Brain microvascular endothelial cell (primary cell): ENCODE measurements at regions not wholly inside any gene's neighbourhood (a gene's known extent, or its start where the extent isn't known, plus 50 kb on each side); places are given as distances from the start of the nearest gene placed in this dataset.
A peak's percentile ranks its signal among the peaks of the same experiment; 100 is the strongest.
"Not testable (repeated sequence)": the region's sequence is repeated elsewhere in the genome, so short reads cannot be mapped to it uniquely, and the experiment has no call there.

Experiments
- DNase-seq: peaks from one replicate; pipeline ENCODE4 v3.0.0-alpha.2; 2020
- H3K27ac ChIP-seq: fragments of 250-450 bp; sonication (Bioruptor Pico); 2 replicates; pipeline ENCODE4 v1.5.1; 2020; ENCODE audit warnings: mild to moderate bottlenecking, moderate library complexity
- H3K27me3 ChIP-seq: fragments of 250-450 bp; sonication (Bioruptor Pico); replicated peaks from 2 replicates; pipeline ENCODE4 v1.5.1; 2020; ENCODE audit warnings: mild to moderate bottlenecking
- H3K36me3 ChIP-seq: fragments of 250-450 bp; sonication (Bioruptor Pico); replicated peaks from 2 replicates; pipeline ENCODE4 v1.5.1; 2020; ENCODE audit warnings: mild to moderate bottlenecking
- H3K4me3 ChIP-seq: 2 replicates; pipeline ENCODE4 v1.5.1; 2011; ENCODE audit warnings: low read depth, mild to moderate bottlenecking, control low read depth, low read length, moderate library complexity
- in situ Hi-C: cut with HindIII; loops from 2 replicates; pipeline ENCODE4 v1.10.0; 2017; ENCODE audit warnings: low sequenced_read_pairs, low pct_ligation_motif_present
- TF ChIP-seq, protein P1 (sequence below): IDR thresholded peaks from 2 replicates; pipeline ENCODE4 v1.5.1; 2011; ENCODE audit warnings: low read depth, mild to moderate bottlenecking, moderate library complexity, low read length, control low read depth, inconsistent platforms; ENCODE audit errors: missing control alignments

DNA sequence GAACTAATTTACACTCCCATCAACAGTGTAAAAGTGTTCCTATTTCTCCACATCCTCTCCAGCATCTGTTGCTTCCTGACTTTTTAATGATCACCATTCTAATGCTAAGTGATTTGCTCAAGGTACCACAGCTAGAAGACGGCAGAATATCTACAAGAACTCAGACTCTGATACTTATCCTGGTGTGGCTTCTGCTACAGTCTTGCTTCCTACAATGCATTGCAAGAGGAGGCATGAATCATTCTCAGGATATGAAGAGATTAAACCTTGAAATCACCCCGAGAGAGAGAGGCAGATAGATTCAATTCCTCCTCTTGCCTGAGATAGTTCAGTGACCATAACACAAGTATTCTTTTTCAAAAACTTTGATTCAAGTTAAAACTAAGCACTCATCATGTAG is 306.4 kb downstream of the TBC1D4 start:
- Histone ChIP-seq H3K4me3 (no peak overlapping the region), H3K27ac (peak overlapping the region; percentile 14), H3K36me3 (no peaks in the 10 kb centered on the region), H3K27me3 (no peaks in the 10 kb centered on the region)
- peak; percentile 65 for DNase-seq
- in situ Hi-C loops, result no loop called here
- TF ChIP-seq, protein P1, sequence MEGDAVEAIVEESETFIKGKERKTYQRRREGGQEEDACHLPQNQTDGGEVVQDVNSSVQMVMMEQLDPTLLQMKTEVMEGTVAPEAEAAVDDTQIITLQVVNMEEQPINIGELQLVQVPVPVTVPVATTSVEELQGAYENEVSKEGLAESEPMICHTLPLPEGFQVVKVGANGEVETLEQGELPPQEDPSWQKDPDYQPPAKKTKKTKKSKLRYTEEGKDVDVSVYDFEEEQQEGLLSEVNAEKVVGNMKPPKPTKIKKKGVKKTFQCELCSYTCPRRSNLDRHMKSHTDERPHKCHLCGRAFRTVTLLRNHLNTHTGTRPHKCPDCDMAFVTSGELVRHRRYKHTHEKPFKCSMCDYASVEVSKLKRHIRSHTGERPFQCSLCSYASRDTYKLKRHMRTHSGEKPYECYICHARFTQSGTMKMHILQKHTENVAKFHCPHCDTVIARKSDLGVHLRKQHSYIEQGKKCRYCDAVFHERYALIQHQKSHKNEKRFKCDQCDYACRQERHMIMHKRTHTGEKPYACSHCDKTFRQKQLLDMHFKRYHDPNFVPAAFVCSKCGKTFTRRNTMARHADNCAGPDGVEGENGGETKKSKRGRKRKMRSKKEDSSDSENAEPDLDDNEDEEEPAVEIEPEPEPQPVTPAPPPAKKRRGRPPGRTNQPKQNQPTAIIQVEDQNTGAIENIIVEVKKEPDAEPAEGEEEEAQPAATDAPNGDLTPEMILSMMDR, result no peak

DNA sequence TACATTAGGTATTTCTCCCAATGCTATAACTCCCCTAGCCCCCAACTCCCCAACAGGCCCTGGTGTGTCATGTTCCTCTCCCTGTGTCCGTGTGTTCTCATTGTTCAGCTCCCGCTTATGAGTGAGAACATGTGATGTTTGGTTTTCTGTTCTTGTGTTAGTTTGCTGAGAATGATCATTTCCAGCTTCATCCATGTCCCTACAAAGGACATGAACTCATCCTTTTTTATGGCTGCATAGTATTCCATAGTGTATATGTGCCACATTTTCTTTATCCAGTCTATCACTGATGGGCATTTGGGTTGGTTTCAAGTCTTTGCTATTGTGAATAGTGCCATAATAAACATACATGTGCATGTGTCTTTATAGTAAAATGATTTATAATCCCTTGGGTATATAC is 306.9 kb downstream of the TBC1D4 start:
- H3K4me3 ChIP-seq, DNase-seq, H3K36me3 ChIP-seq, in situ Hi-C loops, H3K27me3 ChIP-seq: not testable (repeated sequence)
- peak overlapping the region; percentile 75 for H3K27ac ChIP-seq

DNA sequence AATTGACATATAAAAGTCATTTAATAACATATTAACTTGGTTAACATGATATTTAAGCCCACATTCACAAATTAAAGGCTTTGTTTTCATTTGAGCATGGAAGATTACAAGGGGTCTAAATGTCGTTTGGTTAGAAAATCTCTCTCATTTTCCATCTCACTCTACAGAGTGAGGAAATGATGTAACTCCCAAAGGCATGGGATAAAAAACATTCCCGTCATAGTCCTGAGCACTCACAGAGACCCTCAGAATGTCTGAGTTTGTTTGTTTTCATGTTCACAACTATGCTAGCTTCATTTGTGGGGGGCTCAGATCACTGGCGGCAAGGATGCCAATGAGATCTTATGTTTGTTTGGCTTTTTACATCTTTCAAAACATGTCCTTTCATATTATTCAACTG is 307.5 kb downstream of the TBC1D4 start:
- peak overlapping the region; percentile 75 for H3K27ac ChIP-seq
- no peak for DNase-seq
- H3K36me3 ChIP-seq, result no peaks in the 10 kb centered on the region
- TF ChIP-seq, protein P1, result no peak
- no peak overlapping the region for H3K4me3 ChIP-seq
- H3K27me3 ChIP-seq, result no peaks in the 10 kb centered on the region
- in situ Hi-C loops, result no loop called here

DNA sequence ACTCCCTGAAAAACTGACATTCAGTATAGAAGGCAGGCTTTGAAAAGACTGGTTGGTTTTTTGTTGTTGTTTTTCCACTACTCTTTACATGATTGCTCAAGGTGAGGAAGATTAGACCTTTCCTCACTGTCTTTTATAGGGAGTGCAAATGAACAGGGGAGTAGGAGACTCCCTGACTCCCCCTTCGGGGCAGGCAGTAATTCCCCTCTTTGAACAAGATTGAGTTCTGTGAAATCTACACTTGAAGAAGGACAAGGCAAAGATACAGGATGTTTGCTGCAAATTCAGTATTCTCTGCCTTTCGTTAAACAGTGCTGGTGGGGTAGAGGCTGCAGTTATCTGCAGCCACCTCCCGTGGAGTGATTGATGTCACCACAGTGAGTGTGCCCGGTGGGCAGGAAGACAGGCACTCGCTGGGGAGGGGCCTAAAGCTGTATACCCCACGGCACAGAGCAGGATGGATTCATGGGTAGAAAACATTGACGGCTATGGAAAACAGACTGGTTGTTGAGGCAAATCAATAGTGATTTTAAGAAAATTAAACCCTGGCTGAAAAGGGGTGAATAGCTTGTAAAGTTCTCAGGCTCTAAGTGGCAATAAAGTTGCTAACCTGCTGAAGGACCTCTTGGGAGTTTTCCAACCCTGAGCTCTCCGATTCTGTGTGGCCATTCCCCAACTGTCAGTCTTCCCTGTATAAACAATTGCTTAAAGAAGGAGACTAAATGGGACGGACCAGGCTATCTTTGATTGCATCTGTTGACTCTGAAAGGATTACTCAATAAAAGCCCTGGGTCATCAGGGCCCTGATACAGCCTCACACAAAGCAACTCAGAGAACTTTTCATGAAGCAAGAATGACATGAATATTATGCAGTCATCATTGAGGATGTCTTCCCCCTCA is 308.3 kb downstream of the TBC1D4 start:
- Histone ChIP-seq H3K36me3 (no peaks in the 10 kb centered on the region), H3K4me3 (no peak overlapping the region), H3K27me3 (no peaks in the 10 kb centered on the region), H3K27ac (peak overlapping the region; percentile 75)
- in situ Hi-C loops, result no loop called here
- peak; percentile 41 for DNase-seq
- TF ChIP-seq, protein P1, result no peak

DNA sequence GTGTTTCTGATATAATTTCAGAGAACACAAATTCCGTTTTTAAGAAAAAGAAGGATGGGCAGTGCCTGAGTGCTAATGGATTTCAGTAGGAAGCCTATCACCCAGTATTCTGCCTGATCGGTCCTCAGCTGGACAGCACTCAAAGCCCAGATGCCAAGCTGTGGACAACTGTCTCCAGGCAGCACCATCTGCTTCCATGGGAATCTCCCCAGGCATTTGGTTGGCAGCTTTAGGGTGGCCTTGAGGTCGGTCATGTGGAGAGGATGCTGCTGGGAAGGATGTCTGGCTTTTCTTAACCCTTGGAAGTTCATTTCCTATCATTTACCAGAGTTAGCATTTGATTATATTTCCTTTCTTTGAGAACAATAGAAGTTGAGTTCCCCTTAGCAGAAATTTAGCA is 311.7 kb downstream of the TBC1D4 start:
- H3K36me3 ChIP-seq, result no peaks in the 10 kb centered on the region
- no peak for DNase-seq
- H3K27ac ChIP-seq, result no peak overlapping the region
- TF ChIP-seq, protein P1, result no peak
- no peak overlapping the region for H3K4me3 ChIP-seq
- no peaks in the 10 kb centered on the region for H3K27me3 ChIP-seq
- in situ Hi-C loops, result no loop called here

DNA sequence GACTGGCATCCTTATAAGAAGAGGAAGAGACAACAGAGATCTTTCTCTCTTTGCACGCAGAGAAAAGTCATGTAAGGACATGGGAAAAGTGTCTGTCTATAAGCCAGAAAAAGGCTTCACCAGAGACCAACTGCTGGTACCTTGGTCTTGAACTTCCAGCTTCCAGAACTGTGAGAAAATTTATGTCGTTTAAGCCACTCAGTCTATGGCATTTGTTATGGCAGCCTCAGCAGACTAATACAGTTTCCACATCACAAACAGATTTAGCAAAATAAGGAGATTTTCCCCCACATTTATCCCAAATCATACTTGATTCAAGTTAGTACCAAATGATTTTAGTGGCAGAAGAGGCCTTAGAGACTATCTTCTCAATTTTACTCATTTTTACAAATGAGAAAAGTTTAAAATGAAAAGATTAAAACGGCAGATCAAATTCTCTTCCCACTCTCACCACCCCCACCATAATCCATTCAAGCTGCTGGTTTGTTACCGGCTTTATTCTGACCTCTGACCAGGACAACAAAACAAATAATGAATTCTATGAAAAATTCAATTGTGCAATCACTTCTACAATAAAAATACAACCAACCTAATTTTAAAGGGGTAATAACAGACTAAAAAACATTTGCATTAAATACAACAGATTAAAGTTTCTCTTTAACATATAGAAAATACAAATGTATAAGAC is 316.3 kb downstream of the TBC1D4 start:
- in situ Hi-C loops, result no loop called here
- H3K27me3 ChIP-seq, result no peaks in the 10 kb centered on the region
- H3K4me3 ChIP-seq, result no peak overlapping the region
- TF ChIP-seq, protein P1, result no peak
- no peak overlapping the region for H3K27ac ChIP-seq
- DNase-seq, result no peak
- H3K36me3 ChIP-seq, result no peaks in the 10 kb centered on the region
